NCI-H2171 treated with DMSO at 0.1 percent for 48 hours (cell line): ENCODE measurements at regions not wholly inside any gene's neighbourhood (a gene's known extent, or its start where the extent isn't known, plus 50 kb on each side); places are given as distances from the start of the nearest gene placed in this dataset.
A peak's percentile ranks its signal among the peaks of the same experiment; 100 is the strongest.
"Not testable (repeated sequence)": the region's sequence is repeated elsewhere in the genome, so short reads cannot be mapped to it uniquely, and the experiment has no call there.

Experiments
- DNase-seq: peaks from one replicate; lab custom pipeline; 2025; lab: John Stamatoyannopoulos, UW

DNA sequence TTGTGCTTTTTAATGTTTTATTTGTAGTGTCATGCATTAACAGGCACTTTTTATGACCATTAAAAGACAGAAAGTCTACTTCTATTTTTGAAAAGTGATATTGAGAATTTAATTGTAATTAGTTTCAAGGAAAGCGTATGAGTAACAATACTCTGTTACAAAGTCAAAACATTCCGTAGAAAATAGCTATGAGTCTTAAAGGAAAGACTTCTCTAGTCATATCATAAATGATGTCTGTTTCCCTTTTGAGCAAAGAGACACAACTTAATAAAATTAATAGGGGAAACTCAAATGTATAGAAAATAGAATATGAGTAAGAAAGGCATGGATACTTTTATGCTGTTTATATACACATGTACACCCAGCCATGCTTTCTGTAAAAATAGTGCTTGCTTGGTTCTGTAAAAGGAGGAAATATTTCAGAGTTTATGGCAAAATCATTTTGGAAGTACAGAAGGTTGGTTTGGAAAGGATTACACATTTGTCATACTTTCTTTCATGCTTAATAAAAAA is 107.8 kb upstream of the AHI1 start:
- DNase-seq: no peak

DNA sequence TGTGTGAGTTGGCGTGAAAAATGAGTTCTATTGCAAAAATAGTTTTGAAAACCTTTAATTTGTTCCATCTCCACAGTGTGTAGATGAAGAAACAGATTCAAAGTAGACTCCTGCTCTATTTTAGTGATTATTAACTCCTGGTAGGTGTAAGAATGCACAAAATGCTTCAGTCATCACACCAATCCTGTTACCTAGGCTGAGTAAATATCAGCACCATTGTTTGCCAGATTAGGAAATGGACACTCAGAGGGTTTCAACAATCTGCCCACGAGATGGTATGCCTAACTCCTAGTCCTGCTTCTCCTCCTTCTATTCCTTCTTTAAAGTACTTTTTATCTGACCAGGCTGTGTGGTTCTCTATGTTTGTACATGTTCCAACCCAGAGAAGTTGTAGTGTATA is 108.9 kb upstream of the AHI1 start:
- no peak for DNase-seq

DNA sequence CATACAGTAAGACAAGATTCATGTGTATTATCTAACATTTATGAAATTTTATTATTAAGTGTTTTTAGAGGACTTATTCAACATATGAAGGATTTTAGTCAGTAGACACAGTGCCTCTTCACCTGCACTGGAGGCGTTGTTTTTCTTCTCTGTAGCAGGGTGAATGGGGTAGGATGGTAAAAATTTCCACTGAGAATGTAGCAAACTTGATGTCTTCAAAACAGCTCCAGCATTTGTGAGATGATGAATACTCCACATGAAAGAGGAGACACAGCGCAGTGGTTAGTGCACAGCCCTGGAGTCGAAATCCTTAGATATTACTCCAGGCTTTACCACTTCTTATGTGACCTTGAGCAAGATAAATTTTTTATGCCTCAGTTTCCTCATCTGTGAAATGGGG is 110.5 kb upstream of the AHI1 start:
- DNase-seq: no peak

DNA sequence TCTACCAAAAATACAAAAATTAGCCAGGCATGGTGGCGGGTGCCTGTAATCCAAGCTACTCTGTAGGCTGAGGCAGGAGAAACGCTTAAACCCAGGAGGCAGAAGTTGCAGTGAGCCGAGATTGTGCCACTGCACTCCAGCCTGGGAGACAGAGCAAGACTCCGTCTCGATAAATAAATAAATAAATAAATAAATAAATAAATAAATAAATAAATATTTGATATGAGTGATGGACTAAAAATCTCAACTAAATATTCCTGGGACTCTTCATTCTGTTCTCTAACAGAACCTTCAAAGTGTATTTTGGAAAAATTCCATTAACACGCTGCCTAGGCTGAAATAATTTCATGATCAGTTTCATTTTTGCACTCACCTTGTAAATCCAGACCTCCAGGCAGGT is 112.7 kb upstream of the AHI1 start:
- not testable (repeated sequence) for DNase-seq

DNA sequence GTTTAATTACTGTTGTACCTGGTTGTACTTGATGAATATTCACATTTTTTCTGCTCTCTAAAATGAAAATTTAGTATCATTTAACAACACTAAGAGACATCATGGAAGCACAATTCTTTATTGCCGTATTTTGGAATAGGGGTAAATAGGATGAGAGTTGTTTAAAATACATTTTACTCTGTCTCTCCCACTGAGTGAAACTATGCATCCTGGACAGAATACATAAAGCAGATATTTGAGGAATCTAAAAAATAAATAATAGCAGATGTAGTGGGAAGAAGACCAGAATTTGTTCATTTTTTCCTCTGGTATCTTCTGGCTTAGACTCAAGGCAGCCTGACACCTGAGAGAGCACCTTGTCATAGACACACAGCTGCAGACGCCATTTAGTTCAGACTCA is 119.1 kb upstream of the AHI1 start:
- DNase-seq: no peak

DNA sequence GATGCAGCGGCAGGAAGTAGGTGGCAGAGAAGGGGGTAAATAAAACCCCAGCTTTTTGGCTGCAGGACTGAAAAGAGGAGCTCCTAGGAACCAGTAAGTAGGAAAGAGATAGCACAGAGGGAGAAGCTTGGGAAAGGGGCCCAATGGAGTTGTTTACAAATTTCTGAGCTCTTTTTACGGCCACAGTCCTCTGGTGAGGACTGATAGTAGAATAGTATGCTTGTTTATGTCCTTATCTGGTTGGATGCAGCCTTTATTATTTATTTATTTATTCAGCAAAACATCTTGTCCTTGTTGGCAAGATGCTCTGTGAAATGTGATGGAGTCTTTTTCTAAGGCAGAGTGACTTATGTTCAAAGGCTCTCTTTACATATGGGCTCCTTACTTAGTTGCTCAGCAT is 119.7 kb upstream of the AHI1 start:
- no peak for DNase-seq

DNA sequence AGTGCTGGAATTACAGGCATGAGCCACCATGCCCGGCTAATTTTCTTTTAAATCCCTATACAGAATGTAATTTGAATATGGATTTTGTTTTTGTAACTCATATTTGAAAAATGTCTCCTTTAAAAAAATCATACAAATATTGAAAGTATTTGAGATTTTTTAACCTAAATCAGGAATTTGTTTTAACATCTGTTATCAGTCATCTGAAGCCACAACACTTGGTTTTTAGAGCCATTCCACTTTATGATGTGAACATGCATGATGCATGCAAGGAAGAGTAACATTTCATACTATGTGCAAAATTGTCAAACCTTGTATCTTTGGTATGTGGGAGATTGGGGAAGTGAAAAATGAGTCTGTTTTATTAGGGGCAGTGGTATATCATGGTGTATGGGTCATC is 124.5 kb upstream of the AHI1 start:
- no peak for DNase-seq

DNA sequence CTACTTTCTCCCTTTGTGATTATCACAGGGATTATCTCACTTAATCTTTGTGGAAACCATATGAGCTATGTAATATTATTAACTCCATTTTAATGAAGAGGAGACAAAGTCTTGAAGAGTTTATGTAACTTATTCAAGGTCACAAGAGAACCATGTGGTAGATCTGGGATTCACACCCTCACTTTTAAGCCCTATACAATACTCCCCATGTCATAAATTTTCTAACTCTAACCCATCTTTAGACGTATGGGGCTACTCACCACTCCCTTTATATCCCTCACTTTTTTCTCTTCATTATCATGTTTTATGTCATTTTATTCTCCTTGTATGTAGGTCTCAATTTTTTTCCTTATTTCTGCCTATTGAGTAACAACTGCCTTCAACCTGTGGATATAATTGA is 126.4 kb upstream of the AHI1 start:
- DNase-seq: no peak

DNA sequence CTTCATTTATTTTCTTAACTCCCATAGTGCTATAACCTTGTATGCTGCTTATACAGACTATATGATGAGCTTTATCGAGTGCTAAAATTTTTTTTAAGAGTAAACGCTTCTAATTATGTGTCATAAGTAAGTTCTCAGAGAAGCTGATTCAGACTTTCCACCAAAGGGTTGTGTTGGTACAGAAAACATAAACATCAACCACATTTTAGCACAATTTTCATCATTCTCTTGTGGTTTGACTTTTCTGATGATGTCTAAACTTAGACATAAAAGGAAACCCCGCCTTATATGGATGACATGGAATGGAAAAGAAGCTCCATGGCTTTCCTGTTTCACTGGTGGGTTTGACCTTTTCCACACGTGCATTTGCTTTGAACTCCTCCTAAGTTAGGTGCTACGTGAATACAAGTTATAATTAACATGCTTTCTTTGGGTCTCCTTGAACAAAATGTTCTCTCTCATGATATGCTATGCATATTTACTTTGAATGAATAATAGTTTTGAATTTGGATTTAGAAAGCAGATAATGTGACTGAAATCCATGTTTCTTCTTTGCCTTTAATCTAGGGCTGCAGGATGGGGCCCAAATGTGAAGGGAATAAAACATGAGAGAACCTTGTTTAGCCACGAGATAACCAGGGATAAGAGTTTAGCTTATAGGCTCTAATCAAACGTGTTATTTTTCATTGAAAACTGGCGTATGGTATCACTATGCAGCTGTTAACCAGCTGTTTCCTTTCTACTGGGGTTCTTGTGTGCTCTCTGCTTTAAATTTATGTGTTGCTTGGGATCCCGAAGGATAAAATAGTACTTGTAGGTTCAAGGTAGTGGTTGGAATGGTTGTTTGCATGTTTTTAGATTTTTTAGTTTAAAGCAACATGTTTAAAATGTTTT is 127.1 kb upstream of the AHI1 start:
- DNase-seq: no peak

DNA sequence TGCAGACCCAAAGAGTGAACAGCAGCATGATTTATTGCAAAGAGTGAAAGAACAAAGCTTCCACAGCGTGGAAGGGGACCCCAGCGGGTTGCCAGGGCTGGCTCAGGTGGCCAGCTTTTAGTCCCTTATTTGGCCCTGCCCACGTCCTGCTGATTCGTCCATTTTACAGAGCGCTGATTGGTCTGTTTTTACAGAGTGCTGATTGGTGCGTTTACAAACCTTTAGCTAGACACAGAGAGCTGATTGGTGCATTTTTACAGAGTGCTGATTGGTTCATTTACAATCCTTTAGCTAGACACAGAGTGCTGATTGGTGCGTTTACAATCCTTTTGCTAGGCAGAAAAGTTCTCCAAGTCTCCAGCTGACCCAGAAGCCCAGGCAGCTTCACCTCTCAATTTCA is 128.5 kb upstream of the AHI1 start:
- DNase-seq: not testable (repeated sequence)

DNA sequence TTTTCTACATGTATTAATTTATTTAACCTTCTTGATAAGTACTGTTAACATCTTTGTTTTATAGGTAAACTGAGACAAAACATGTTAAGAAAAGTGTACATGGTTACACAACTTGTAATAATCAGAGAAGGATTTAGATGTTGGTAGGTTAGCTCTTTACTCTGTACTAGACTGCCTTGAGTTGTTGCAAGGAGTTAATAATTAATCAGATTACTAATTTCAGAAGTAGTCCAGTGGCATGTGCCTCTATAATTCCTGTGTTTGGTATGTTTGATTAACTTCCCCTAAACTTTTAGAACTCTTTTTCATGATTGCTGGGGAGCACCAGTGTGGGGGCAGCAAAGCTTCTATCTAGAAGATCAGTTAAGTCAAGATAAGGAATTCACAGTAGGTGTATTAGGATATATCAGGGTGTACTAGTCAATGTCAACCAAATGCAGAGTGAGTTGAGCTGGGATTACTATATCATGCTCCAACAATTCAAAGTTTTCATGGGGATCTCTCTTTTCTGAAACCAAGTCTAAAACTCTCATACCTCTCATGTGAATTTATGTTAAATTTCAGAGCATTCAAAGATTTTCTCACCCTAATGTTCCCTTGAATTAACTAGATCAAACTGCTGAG is 129.7 kb upstream of the AHI1 start:
- DNase-seq: no peak

DNA sequence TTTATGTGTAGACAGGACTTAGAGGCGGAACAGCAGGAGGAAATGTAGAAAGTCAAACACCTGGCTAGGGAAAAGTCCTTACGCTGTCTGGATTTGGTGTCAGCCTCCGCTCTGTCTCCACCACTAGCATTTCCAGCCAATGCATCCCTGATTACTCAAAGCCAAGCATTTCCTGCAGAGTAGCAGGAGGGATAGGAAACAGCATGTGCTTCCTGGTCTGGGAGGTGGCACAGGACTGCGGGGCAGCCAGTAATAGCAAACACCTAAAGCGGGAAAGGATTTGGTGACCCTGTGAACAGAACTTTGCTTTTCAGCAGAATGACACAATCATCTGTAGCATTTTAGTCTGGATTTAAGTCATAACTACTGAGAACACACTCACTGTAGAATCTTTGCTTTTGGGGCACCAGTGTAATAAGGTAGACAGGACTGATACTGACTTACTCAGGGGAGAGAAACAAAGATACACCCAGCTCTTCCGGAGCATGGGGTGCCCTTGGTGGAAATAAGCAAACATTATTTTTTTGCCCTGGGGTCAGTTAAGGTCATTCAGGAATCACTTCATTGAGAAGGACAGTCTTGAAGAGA is 133.3 kb upstream of the AHI1 start:
- no peak for DNase-seq

DNA sequence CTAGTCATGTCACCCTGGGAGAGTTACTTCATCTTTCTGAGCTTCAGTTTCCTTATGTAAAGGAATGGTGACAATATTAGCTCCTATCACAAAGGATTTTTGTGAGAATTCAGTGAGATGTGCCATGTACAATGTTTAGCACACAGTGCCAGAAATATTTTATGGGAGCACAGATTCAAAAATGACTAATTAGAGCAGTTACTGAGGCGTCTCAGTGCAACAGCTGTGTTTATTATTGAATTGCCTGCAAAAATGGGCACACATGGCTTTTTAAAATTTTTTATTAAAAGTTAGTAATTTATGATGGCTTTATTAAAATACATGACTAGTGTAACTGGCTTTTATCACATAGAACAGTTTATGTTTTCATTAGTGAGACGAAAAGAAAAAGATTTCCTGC is 134.3 kb upstream of the AHI1 start:
- no peak for DNase-seq

DNA sequence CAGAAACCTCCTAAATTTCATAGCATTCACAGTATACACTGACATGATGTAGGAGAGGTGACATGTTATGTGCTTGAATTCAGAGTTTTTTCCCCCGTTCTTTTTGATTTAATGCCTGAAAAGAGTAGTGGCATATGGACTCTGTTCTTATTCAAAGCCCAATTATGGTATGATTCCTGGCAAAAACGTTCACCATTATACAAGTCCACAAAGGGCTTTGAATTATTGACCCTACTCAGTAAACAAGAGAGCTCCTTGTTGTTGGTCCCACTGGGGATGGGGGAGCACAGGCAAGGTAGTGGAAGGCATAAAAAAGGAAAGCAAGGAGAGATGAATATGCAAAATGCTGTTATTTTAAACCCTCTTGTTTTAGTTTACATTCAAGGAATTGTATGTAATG is 136.0 kb upstream of the AHI1 start:
- DNase-seq: peak; percentile 6

DNA sequence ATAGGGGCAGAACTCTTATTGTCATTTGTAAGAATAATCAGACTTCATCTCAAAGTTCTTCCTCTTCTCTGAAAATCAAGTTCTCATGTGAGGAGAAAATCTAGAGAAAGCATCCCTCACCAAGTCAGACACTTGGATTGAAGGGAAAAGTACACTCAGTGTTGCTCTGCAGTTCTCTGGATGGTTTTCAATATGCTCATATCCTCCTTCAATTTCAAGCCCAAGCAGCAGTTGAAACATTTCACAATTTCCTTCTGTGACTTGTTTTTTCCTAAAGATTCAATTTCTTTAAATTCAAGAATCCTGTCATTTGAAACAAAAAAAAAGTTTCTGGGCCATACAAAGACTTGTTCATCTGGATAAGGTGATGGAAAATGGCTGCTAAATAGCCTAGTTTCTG is 140.2 kb upstream of the AHI1 start:
- no peak for DNase-seq

DNA sequence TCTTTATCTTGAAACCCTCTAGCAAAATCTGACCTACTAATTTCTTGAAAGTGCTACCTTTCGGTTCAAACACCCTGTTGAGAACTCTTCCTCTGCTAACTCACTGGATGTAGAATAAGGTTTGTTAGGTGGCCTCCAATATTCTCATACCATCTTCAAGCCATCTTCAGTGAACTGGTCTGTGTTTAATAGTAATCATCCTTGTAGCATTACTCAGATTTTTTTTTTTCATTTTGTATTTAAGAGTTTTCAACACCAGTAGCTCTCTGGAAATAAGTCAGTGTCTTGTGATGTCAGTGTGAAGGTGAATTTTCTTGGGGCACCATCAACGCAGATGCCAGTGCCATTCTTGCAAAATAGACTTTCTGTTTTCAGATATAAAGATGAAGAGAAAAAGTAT is 140.6 kb upstream of the AHI1 start:
- no peak for DNase-seq

DNA sequence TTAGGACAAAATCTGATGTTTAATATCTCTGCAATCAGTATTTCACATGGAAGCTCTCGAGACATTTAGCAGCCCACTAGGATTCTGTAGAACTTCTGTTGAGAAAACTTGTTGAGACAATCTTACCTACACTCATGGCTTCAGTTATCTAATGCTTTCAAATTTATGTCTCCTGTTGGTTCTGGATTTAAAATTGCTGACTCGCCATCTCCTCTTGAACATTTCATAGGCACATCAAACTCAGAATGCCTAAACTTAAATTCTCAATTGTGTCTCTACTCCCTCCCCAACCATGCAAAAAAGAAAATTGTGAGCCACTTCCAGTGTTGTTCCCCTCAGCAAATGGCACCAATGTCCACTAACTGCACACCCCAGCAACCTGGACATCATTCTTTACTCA is 142.5 kb upstream of the AHI1 start:
- DNase-seq: no peak

DNA sequence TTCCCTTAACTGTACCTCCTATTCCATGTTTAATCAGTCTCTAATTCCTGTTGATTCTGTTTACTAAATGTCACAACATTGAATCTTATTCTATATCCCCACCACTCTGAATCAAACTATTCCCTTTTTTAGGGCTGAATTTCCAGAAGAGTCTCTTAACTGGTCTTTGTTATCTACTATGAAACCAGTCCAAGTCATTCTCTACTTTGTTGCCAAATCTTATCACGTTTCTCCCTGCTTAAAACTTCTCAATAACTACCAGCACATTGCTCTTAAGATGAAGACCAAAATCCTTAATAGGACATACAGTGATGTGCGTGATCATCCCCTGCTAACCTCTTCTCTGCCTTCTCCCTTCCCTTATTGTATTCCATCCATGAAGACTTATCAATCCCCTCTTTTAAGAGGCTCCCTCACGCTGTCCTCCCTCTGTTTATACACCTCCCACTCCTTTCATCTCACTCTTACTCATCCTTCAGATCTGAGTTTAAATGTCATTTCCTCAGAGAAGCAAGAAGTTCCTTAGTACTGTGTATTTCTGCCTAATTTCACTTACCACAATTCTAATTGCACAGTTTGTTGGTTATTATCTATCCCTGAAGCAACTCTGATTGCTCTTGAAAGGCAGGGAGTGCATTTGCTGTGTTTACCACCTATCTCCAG is 143.0 kb upstream of the AHI1 start:
- no peak for DNase-seq

DNA sequence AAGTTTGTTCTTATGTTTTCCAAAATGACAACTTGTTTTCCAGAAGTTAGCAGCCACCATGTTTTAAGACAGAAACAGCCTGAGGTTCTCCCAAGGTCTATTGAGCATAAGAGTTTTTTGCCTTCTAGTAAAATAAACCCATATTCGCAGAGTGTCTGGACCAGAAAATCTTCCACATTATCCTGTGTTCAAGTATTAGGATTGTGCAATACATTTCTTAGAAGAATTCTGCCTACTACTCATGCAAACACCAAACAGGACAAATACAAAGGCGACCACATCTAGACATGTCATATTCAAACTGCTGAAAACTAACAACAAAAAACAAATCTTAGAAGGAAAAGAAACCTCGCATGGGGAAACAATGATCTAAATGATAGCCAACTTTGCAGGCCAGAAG is 145.4 kb upstream of the AHI1 start:
- no peak for DNase-seq

DNA sequence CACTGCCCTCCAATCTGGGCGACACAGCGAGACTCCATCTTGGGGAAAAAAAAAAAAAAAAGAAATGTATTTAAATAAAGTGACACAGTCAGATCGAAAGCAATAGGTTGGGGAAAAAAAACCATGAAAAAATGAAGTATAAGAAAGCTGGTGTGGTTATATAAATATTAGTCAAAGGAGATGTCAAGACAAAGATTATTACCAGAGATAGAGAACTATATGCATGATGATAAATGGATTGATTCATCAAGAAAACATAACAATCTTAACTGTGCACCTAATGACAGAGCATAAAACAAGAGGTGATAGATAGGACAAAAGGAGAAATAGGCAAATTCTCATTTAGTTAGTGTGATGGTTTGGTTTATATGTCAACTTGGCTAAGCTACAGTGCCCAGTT is 146.9 kb upstream of the AHI1 start:
- no peak for DNase-seq

DNA sequence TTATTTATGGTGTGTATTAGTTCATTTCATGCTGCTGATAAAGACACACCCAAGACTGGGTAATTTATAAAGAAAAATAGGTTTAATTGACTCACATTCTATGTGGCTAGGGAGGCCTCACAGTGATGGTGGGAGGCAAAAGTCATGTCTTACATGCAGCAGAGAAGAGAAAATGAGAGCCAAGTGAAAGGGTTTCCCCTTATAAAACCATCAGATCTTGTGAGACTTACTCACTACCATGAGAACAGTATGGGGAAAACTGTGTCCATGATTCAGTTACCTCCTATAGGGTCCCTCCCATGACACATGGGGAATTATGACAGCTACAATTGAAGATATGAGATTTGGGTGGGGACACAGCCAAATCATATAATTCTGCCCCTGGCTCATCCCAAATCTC is 150.0 kb upstream of the AHI1 start:
- DNase-seq: no peak

DNA sequence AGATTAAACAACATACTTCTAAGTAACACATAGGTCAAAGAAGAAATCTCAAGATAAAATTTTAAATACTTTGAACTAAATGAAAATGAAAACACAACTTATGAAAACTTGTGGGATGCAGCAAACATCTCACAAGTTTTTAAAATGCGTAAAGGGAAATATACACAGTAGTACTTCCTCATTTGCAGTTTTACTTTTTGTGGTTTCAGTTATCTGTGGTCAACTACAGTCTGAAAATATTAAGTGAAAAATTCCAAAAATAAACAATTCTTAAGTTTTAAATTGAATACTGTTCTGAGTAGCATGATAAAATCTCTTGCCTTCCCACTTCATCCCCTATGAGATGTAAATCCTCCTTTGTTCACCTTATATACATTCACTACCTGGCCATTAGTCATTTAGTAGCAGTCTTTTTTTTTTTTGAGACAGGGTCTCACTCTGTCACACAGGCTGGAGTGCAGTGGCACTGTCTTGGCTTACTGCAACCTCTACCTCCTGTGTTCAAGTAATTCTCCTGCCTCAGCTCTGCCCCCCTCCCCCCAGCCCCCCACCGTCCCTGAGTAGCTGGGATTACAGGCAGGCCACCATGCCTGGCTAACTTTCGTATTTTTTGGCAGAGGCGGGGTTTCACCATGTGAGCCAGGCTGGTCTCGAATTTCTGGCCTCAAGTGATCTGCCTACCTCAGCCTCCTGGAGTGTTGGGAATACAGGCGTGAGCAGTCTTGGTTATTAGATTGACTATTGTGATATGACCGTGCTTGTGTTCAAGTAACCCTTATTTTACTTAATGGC is 154.6 kb upstream of the AHI1 start:
- DNase-seq: no peak
